Left forelimb (tissue), 1 donor: ENCODE measurements at regions not wholly inside any gene's neighbourhood (a gene's known extent, or its start where the extent isn't known, plus 50 kb on each side); places are given as distances from the start of the nearest gene placed in this dataset.
"Not testable (repeated sequence)": the region's sequence is repeated elsewhere in the genome, so short reads cannot be mapped to it uniquely, and the experiment has no call there.

ENCODE experiments used
- DNase-seq: peaks from one replicate; pipeline ENCODE4 v3.0.0-alpha.2; 2018; ENCODE audit warnings: low spot score

- no peak for DNase-seq
Observed at GRCh38 chr1:234775477-234776246, 165.7 kb upstream of the IRF2BP2 start.

GRCh38 chr1:234774971-234775370, 165.0 kb upstream of the IRF2BP2 start:
- DNase-seq: no peak

- no peak for DNase-seq
Observed at GRCh38 chr1:234773936-234774677, 164.1 kb upstream of the IRF2BP2 start.

GRCh38 chr1:234772345-234773147, 162.6 kb upstream of the IRF2BP2 start:
- no peak for DNase-seq

- DNase-seq: no peak
Observed at GRCh38 chr1:234771642-234772344, 161.8 kb upstream of the IRF2BP2 start.

- DNase-seq: no peak
Observed at GRCh38 chr1:234770924-234771540, 161.1 kb upstream of the IRF2BP2 start.

GRCh38 chr1:234769986-234770795, 160.2 kb upstream of the IRF2BP2 start:
- no peak for DNase-seq

GRCh38 chr1:234769284-234769985, 159.5 kb upstream of the IRF2BP2 start:
- no peak for DNase-seq

- no peak for DNase-seq
Observed at GRCh38 chr1:234768569-234769283, 158.7 kb upstream of the IRF2BP2 start.

GRCh38 chr1:234768171-234768568, 158.2 kb upstream of the IRF2BP2 start:
- DNase-seq: no peak

- DNase-seq: no peak
Observed at GRCh38 chr1:234765672-234766071, 155.7 kb upstream of the IRF2BP2 start.

- DNase-seq: no peak
Observed at GRCh38 chr1:234765181-234765580, 155.2 kb upstream of the IRF2BP2 start.

- DNase-seq: no peak
Observed at GRCh38 chr1:234763910-234764309, 153.9 kb upstream of the IRF2BP2 start.

GRCh38 chr1:234763367-234763766, 153.4 kb upstream of the IRF2BP2 start:
- DNase-seq: no peak

- DNase-seq: not testable (repeated sequence)
Observed at GRCh38 chr1:234762127-234762526, 152.1 kb upstream of the IRF2BP2 start.

- DNase-seq: no peak
Observed at GRCh38 chr1:234760303-234760723, 150.3 kb upstream of the IRF2BP2 start.

- no peak for DNase-seq
Observed at GRCh38 chr1:234759888-234760287, 149.9 kb upstream of the IRF2BP2 start.

GRCh38 chr1:234758851-234759250, 148.9 kb upstream of the IRF2BP2 start:
- DNase-seq: no peak

- no peak for DNase-seq
Observed at GRCh38 chr1:234756857-234757256, 146.9 kb upstream of the IRF2BP2 start.
